GM21515 (cell line): ENCODE measurements at regions not wholly inside any gene's neighbourhood (a gene's known extent, or its start where the extent isn't known, plus 50 kb on each side); places are given as distances from the start of the nearest gene placed in this dataset.
A peak's percentile ranks its signal among the peaks of the same experiment; 100 is the strongest.

ENCODE experiments used
- ATAC-seq: cut with Tn5 transposase; IDR thresholded peaks from one replicate; pipeline ENCODE4 v1.9.1; 2021; ENCODE audit not compliant: unreplicated experiment

- ATAC-seq = no peak
These were observed 111.4 kb downstream of the PLEKHG1 start for GRCh38 chr6:150711061-150711460.

GRCh38 chr6:150711584-150712504 lies 112.2 kb downstream of the PLEKHG1 start:
- ATAC-seq = no peak

GRCh38 chr6:150712505-150713252 lies 113.0 kb downstream of the PLEKHG1 start:
- no peak for ATAC-seq

GRCh38 chr6:150713487-150713886 lies 113.8 kb downstream of the PLEKHG1 start:
- no peak for ATAC-seq

GRCh38 chr6:150713931-150714330 lies 114.2 kb downstream of the PLEKHG1 start:
- no peak for ATAC-seq

GRCh38 chr6:150715133-150715532 lies 115.4 kb downstream of the PLEKHG1 start:
- ATAC-seq = no peak

- no peak for ATAC-seq
These were observed 117.7 kb downstream of the PLEKHG1 start for GRCh38 chr6:150717419-150717818.

- ATAC-seq = no peak
These were observed 119.5 kb downstream of the PLEKHG1 start for GRCh38 chr6:150719099-150719766.

- ATAC-seq = no peak
These were observed 120.1 kb downstream of the PLEKHG1 start for GRCh38 chr6:150719831-150720230.

- ATAC-seq = peak; percentile 99
These were observed 121.1 kb downstream of the PLEKHG1 start for GRCh38 chr6:150720774-150721233.

- no peak for ATAC-seq
These were observed 122.0 kb downstream of the PLEKHG1 start for GRCh38 chr6:150721418-150722266.

- ATAC-seq = no peak
These were observed 123.1 kb downstream of the PLEKHG1 start for GRCh38 chr6:150722614-150723344.

GRCh38 chr6:150723345-150723658 lies 123.6 kb downstream of the PLEKHG1 start:
- no peak for ATAC-seq

GRCh38 chr6:150723857-150724256 lies 124.2 kb downstream of the PLEKHG1 start:
- ATAC-seq = no peak

- ATAC-seq = no peak
These were observed 126.1 kb downstream of the PLEKHG1 start for GRCh38 chr6:150725795-150726194.

GRCh38 chr6:150729188-150729748 lies 129.6 kb downstream of the PLEKHG1 start:
- ATAC-seq = no peak

GRCh38 chr6:150730801-150731457 lies 131.2 kb downstream of the PLEKHG1 start:
- no peak for ATAC-seq

GRCh38 chr6:150732765-150733539 lies 132.6 kb upstream of the MTHFD1L start:
- no peak for ATAC-seq
